CD4-positive, alpha-beta memory T cell (primary cell): ENCODE measurements at regions not wholly inside any gene's neighbourhood (a gene's known extent, or its start where the extent isn't known, plus 50 kb on each side); places are given as distances from the start of the nearest gene placed in this dataset.

Experiments used
- CTCF ChIA-PET: fragments of 350-600 bp; sonication (Branson Sonifier 250); formaldehyde crosslinking; loops from one replicate; lab custom pipeline; 2021; ENCODE audit warnings: inconsistent platforms; ENCODE audit not compliant: partially characterized antibody; lab: Charles Lee
- POLR2A ChIA-PET: fragments of 350-600 bp; sonication (Branson Sonifier 250); formaldehyde crosslinking; loops from one replicate; lab custom pipeline; 2021; ENCODE audit not compliant: partially characterized antibody; lab: Charles Lee
- DNase-seq, 5 donors: peaks; one replicate each; pipeline versions ENCODE4 v3.0.0 to v3.0.0-alpha.2; 2020 to 2022; ENCODE audit warnings: mixed read lengths in 1 of 5
- H3K27ac ChIP-seq: one replicate; pipeline ENCODE4 v1.7.0; 2013; ENCODE audit warnings: low read depth, low read length
- H3K27me3 ChIP-seq: 2 replicates; pipeline ENCODE4 v1.7.0; 2013; ENCODE audit warnings: mild to moderate bottlenecking, low read length, moderate library complexity; ENCODE audit not compliant: insufficient read depth
- H3K36me3 ChIP-seq: 2 replicates; pipeline ENCODE4 v1.7.0; 2013; ENCODE audit warnings: mild to moderate bottlenecking, low read length, moderate library complexity; ENCODE audit not compliant: insufficient read depth
- H3K4me1 ChIP-seq: 2 replicates; pipeline ENCODE4 v1.7.0; 2013; ENCODE audit warnings: mild to moderate bottlenecking, low read length, moderate library complexity; ENCODE audit not compliant: insufficient read depth
- H3K4me3 ChIP-seq, 2 donors: one replicate each; pipeline ENCODE4 v1.7.0; 2013; ENCODE audit warnings: low read length in 2 of 2, mild to moderate bottlenecking in 1 of 2
- H3K9me3 ChIP-seq, 2 donors: one replicate each; pipeline ENCODE4 v1.7.0; 2013; ENCODE audit warnings: low read length in 2 of 2, control low read depth in 1 of 2; ENCODE audit not compliant: control insufficient read depth in 1 of 2
- H3K27ac Mint-ChIP-seq, 7 donors: one replicate each; pipeline ENCODE4 v1.8.0; 2020 to 2021; ENCODE audit warnings: mixed read lengths in 7 of 7, mild to moderate bottlenecking in 6 of 7, inconsistent platforms in 3 of 7, moderate library complexity in 3 of 7
- H3K27me3 Mint-ChIP-seq, 2 donors: one replicate each; pipeline ENCODE4 v1.8.0; 2020 to 2021; ENCODE audit warnings: mixed read lengths in 2 of 2
- H3K36me3 Mint-ChIP-seq, 2 donors: one replicate each; pipeline ENCODE4 v1.8.0; 2020 to 2021; ENCODE audit warnings: mixed read lengths in 2 of 2, inconsistent platforms in 1 of 2, mild to moderate bottlenecking in 1 of 2
- H3K4me1 Mint-ChIP-seq, 4 donors: one replicate each; pipeline ENCODE4 v1.8.0; 2020 to 2021; ENCODE audit warnings: mixed read lengths in 4 of 4, mild to moderate bottlenecking in 1 of 4
- H3K4me3 Mint-ChIP-seq, 8 donors: one replicate each; pipeline ENCODE4 v1.8.0; 2020 to 2021; ENCODE audit warnings: mixed read lengths in 8 of 8, mild to moderate bottlenecking in 7 of 8, moderate library complexity in 6 of 8, inconsistent platforms in 3 of 8
- H3K9me3 Mint-ChIP-seq, 8 donors: one replicate each; pipeline ENCODE4 v1.8.0; 2020 to 2021; ENCODE audit warnings: mixed read lengths in 8 of 8, mild to moderate bottlenecking in 5 of 8, inconsistent platforms in 3 of 8, moderate library complexity in 1 of 8
- intact Hi-C: fragments of 100-400 bp; cut with micrococcal nuclease; formaldehyde crosslinking; loops from one replicate; pipeline ENCODE4 v1.15.1; 2023

DNA sequence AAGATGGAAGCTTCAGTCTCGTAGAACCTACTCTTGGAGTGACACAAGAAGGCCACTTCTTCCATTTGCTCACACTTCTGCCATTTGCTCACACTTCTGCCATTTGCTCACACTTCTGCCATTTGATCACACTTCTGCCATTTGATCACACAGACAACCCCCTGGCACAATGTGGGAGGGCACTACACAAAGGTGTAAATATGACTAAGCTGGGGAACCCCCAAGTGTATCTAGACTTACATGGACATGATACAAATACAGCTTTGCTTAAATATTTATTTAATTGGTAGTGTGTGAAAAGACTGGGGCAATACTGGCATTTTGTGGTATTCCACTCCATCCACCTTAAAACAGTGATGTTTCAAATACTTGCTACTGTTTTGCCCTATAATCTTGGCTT lies 296.2 kb upstream of the PPFIA2 start:
- Mint-ChIP-seq H3K36me3 (no peaks in the 10 kb centered on the region), H3K9me3 (peaks cover 0 to 2% (median 0%) of the 10 kb centered on the region in 8 donors), H3K27ac (no peak overlapping the region), H3K4me3 (no peak overlapping the region), H3K4me1 (peaks cover 0 to 4% (median under 1%) of the 10 kb centered on the region in 4 donors), H3K27me3 (no peaks in the 10 kb centered on the region)
- Histone ChIP-seq H3K9me3 (peaks cover 0 to 4% of the 10 kb centered on the region in 2 donors), H3K27ac (no peak overlapping the region), H3K36me3 (no peaks in the 10 kb centered on the region), H3K4me1 (no peaks in the 10 kb centered on the region), H3K4me3 (no peak overlapping the region), H3K27me3 (no peaks in the 10 kb centered on the region)
- ChIA-PET CTCF (no interaction called here), POLR2A (no interaction called here)
- DNase-seq, result no peak
- intact Hi-C loops, result no loop called here

- Histone ChIP-seq H3K4me1 (no peaks in the 10 kb centered on the region), H3K9me3 (peaks cover 0 to 4% of the 10 kb centered on the region in 2 donors), H3K4me3 (no peak overlapping the region), H3K27ac (no peak overlapping the region), H3K36me3 (no peaks in the 10 kb centered on the region), H3K27me3 (no peaks in the 10 kb centered on the region)
- no peak overlapping the region for H3K27ac Mint-ChIP-seq
- H3K4me3 Mint-ChIP-seq, result no peak overlapping the region
- peaks cover 0 to 4% (median under 1%) of the 10 kb centered on the region in 4 donors for H3K4me1 Mint-ChIP-seq
- H3K27me3 Mint-ChIP-seq, result no peaks in the 10 kb centered on the region
- H3K9me3 Mint-ChIP-seq, result peaks cover 0 to 3% (median 0%) of the 10 kb centered on the region in 8 donors
- POLR2A ChIA-PET, result no interaction called here
- no peaks in the 10 kb centered on the region for H3K36me3 Mint-ChIP-seq
- CTCF ChIA-PET, result no interaction called here
- intact Hi-C loops, result no loop called here
- DNase-seq, result no peak
Observed at GRCh38 chr12:82054566-82054965, 295.4 kb upstream of the PPFIA2 start.

DNA sequence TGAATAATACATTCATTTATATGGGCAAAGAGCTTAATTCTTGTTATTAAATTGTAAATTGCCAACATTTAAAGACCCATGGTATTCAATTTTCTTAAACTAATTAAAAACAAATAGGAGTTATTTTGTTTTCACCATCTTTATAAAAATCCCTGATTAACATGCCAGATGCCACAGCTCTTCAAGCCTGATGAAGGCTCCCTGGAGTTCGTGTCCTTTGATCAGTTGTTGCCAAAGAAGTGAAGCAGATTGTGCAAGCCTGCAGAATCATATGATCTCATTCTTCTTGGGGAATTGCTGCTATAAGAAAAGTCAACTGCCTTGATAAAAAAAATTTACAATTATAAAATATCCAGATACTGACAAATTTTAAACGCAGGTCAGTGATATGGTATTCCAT lies 288.3 kb upstream of the PPFIA2 start:
- Mint-ChIP-seq H3K4me3 (no peak overlapping the region), H3K27ac (no peak overlapping the region), H3K27me3 (peaks cover 0 to 2% of the 10 kb centered on the region in 2 donors), H3K36me3 (no peaks in the 10 kb centered on the region), H3K9me3 (peaks cover 0 to 3% (median 0%) of the 10 kb centered on the region in 8 donors), H3K4me1 (no peaks in the 10 kb centered on the region)
- Histone ChIP-seq H3K4me1 (no peaks in the 10 kb centered on the region), H3K4me3 (no peak overlapping the region), H3K27me3 (no peaks in the 10 kb centered on the region), H3K9me3 (no peaks in the 10 kb centered on the region), H3K36me3 (no peaks in the 10 kb centered on the region), H3K27ac (no peak overlapping the region)
- ChIA-PET CTCF (no interaction called here), POLR2A (no interaction called here)
- intact Hi-C loops, result no loop called here
- no peak for DNase-seq

- no peaks in the 10 kb centered on the region for H3K27me3 ChIP-seq
- Mint-ChIP-seq H3K4me3 (no peak overlapping the region), H3K27ac (no peak overlapping the region), H3K27me3 (peaks cover 0 to 2% of the 10 kb centered on the region in 2 donors), H3K9me3 (peaks cover 0 to 4% (median 2%) of the 10 kb centered on the region in 8 donors), H3K36me3 (no peaks in the 10 kb centered on the region), H3K4me1 (no peaks in the 10 kb centered on the region)
- no peak for DNase-seq
- POLR2A ChIA-PET, result no interaction called here
- H3K4me3 ChIP-seq, result no peak overlapping the region
- H3K9me3 ChIP-seq, result no peaks in the 10 kb centered on the region
- intact Hi-C loops, result no loop called here
- H3K27ac ChIP-seq, result no peak overlapping the region
- no peaks in the 10 kb centered on the region for H3K36me3 ChIP-seq
- no peaks in the 10 kb centered on the region for H3K4me1 ChIP-seq
- CTCF ChIA-PET, result no interaction called here
Observed at GRCh38 chr12:82040987-82041743, 282.0 kb upstream of the PPFIA2 start.

- H3K27me3 Mint-ChIP-seq, result no peaks in the 10 kb centered on the region
Observed at GRCh38 chr12:82034769-82035168, 275.6 kb upstream of the PPFIA2 start.

DNA sequence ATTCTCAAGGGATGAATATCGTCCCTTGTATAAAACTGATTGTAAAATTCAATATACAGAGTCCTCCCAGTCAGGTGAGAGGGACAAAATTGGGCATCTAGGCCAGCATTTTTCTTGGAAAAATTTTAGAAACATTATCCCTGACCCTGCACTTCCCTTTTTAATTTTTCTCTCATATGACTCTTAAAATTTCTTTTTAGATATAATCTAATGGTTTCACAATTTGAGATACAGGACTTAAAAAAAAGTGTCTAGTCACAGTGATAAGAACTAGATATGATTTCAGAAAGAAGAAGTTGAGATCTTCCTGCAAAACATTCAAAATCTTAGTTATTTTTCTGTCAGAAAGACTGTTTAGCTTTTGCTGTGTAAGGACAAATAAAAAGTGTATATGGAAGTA lies 270.8 kb upstream of the PPFIA2 start:
- peaks cover 0 to 4% of the 10 kb centered on the region in 2 donors for H3K27me3 Mint-ChIP-seq
- peaks cover 0 to 9% (median 2%) of the 10 kb centered on the region in 8 donors for H3K9me3 Mint-ChIP-seq
- Histone ChIP-seq H3K27me3 (no peaks in the 10 kb centered on the region), H3K4me1 (no peaks in the 10 kb centered on the region), H3K36me3 (no peaks in the 10 kb centered on the region), H3K27ac (no peak overlapping the region), H3K9me3 (no peaks in the 10 kb centered on the region), H3K4me3 (no peak overlapping the region)
- H3K27ac Mint-ChIP-seq, result no peak overlapping the region
- ChIA-PET POLR2A (no interaction called here), CTCF (no interaction called here)
- peaks cover 0 to 1% (median 0%) of the 10 kb centered on the region in 4 donors for H3K4me1 Mint-ChIP-seq
- no peak for DNase-seq
- H3K36me3 Mint-ChIP-seq, result no peaks in the 10 kb centered on the region
- H3K4me3 Mint-ChIP-seq, result no peak overlapping the region
- intact Hi-C loops, result no loop called here

More at GRCh38 chr12:82034769-82035168, 275.6 kb upstream of the PPFIA2 start:
- ChIA-PET POLR2A (no interaction called here), CTCF (no interaction called here)
- intact Hi-C loops, result no loop called here
- no peaks in the 10 kb centered on the region for H3K36me3 Mint-ChIP-seq
- Histone ChIP-seq H3K9me3 (no peaks in the 10 kb centered on the region), H3K27ac (no peak overlapping the region), H3K36me3 (no peaks in the 10 kb centered on the region), H3K4me3 (no peak overlapping the region), H3K4me1 (no peaks in the 10 kb centered on the region), H3K27me3 (no peaks in the 10 kb centered on the region)
- H3K4me3 Mint-ChIP-seq, result no peak overlapping the region
- DNase-seq, result no peak
- H3K4me1 Mint-ChIP-seq, result no peaks in the 10 kb centered on the region
- H3K9me3 Mint-ChIP-seq, result peaks cover 0 to 22% (median 4%) of the 10 kb centered on the region in 8 donors
- H3K27ac Mint-ChIP-seq, result no peak overlapping the region

GRCh38 chr12:82028772-82029171 lies 269.6 kb upstream of the PPFIA2 start:
- no peaks in the 10 kb centered on the region for H3K36me3 ChIP-seq
- Mint-ChIP-seq H3K27me3 (peaks cover 0 to 4% of the 10 kb centered on the region in 2 donors), H3K4me3 (no peak overlapping the region), H3K36me3 (no peaks in the 10 kb centered on the region), H3K9me3 (peaks cover 0 to 7% (median under 1%) of the 10 kb centered on the region in 8 donors), H3K4me1 (peaks cover 0 to 1% (median 0%) of the 10 kb centered on the region in 4 donors), H3K27ac (peak overlapping the region in 1 of 7 donors; percentile 3)
- DNase-seq, result no peak
- no peaks in the 10 kb centered on the region for H3K27me3 ChIP-seq
- H3K4me1 ChIP-seq, result no peaks in the 10 kb centered on the region
- POLR2A ChIA-PET, result no interaction called here
- H3K27ac ChIP-seq, result no peak overlapping the region
- no peaks in the 10 kb centered on the region for H3K9me3 ChIP-seq
- CTCF ChIA-PET, result no interaction called here
- intact Hi-C loops, result no loop called here
- H3K4me3 ChIP-seq, result no peak overlapping the region
